Neural progenitor cell (in vitro differentiated cells): ENCODE measurements at regions not wholly inside any gene's neighbourhood (a gene's known extent, or its start where the extent isn't known, plus 50 kb on each side); places are given as distances from the start of the nearest gene placed in this dataset.

Experiments
- DNase-seq: peaks from one replicate; pipeline ENCODE4 v3.0.0-alpha.2; 2016; ENCODE audit warnings: low spot score
- H2AFZ ChIP-seq: fragments of 200-600 bp; sonication (generic); replicated peaks from 2 replicates; pipeline ENCODE4 v1.6.1; 2016; ENCODE audit warnings: antibody characterized with exemption
- H3F3A ChIP-seq: fragments of 200-600 bp; sonication (generic); 2 replicates; pipeline ENCODE4 v1.6.1; 2016; ENCODE audit warnings: antibody characterized with exemption, low read depth
- H3K27ac ChIP-seq: fragments of 200-600 bp; sonication (generic); 2 replicates; pipeline ENCODE4 v1.5.1; 2016; ENCODE audit warnings: mild to moderate bottlenecking
- H3K27me3 ChIP-seq: fragments of 200-600 bp; sonication (generic); 2 replicates; pipeline ENCODE4 v1.6.1; 2016; ENCODE audit warnings: mild to moderate bottlenecking, moderate library complexity
- H3K36me3 ChIP-seq: fragments of 200-600 bp; sonication (generic); 2 replicates; pipeline ENCODE4 v1.5.1; 2016
- H3K4me1 ChIP-seq: fragments of 200-600 bp; sonication (generic); 2 replicates; pipeline ENCODE4 v1.6.1; 2016; ENCODE audit warnings: mixed run types
- H3K4me2 ChIP-seq: fragments of 200-600 bp; sonication (generic); 2 replicates; pipeline ENCODE4 v1.6.1; 2016
- H3K4me3 ChIP-seq: fragments of 200-600 bp; sonication (generic); 2 replicates; pipeline ENCODE4 v1.5.1; 2016
- H3K79me2 ChIP-seq: fragments of 200-600 bp; sonication (generic); 2 replicates; pipeline ENCODE4 v1.6.1; 2016; ENCODE audit warnings: low read depth
- H3K9ac ChIP-seq: fragments of 200-600 bp; sonication (generic); 2 replicates; pipeline ENCODE4 v1.6.1; 2016
- H3K9me3 ChIP-seq: fragments of 200-600 bp; sonication (generic); 2 replicates; pipeline ENCODE4 v1.5.1; 2016; ENCODE audit warnings: low read depth
- H4K20me1 ChIP-seq: fragments of 200-600 bp; sonication (generic); 2 replicates; pipeline ENCODE4 v1.6.1; 2016; ENCODE audit warnings: low read depth
- H3K27ac Mint-ChIP-seq: 3 replicates; pipeline ENCODE4 v1.8.0; 2021; ENCODE audit warnings: mixed read lengths
- H3K27me3 Mint-ChIP-seq: 2 replicates; pipeline ENCODE4 v1.8.0; 2022; ENCODE audit warnings: low read depth, mild to moderate bottlenecking, inconsistent platforms, moderate library complexity, mixed read lengths; ENCODE audit not compliant: insufficient read depth
- H3K36me3 Mint-ChIP-seq: 3 replicates; pipeline ENCODE4 v1.8.0; 2021; ENCODE audit warnings: mixed read lengths
- H3K4me1 Mint-ChIP-seq: 3 replicates; pipeline ENCODE4 v1.8.0; 2021; ENCODE audit warnings: mixed read lengths
- H3K4me3 Mint-ChIP-seq: 3 replicates; pipeline ENCODE4 v1.8.0; 2021; ENCODE audit warnings: mild to moderate bottlenecking, moderate library complexity, mixed read lengths
- H3K9me3 Mint-ChIP-seq: 3 replicates; pipeline ENCODE4 v1.8.0; 2020; ENCODE audit warnings: mixed read lengths
- EZH2 ChIP-seq: fragments of 200-600 bp; sonication (generic); IDR thresholded peaks from 2 replicates; pipeline ENCODE4 v1.6.1; 2017; ENCODE audit warnings: antibody characterized with exemption, mild to moderate bottlenecking, moderate library complexity
- EZH2phosphoT487 ChIP-seq: fragments of 200-600 bp; sonication (generic); IDR thresholded peaks from 2 replicates; pipeline ENCODE4 v1.6.1; 2017; ENCODE audit warnings: antibody characterized with exemption
- TF ChIP-seq, protein P1 (sequence below): fragments of 200-600 bp; sonication (generic); IDR thresholded peaks from 2 replicates; pipeline ENCODE4 v1.5.1; 2017; ENCODE audit warnings: antibody characterized with exemption, mild to moderate bottlenecking

DNA sequence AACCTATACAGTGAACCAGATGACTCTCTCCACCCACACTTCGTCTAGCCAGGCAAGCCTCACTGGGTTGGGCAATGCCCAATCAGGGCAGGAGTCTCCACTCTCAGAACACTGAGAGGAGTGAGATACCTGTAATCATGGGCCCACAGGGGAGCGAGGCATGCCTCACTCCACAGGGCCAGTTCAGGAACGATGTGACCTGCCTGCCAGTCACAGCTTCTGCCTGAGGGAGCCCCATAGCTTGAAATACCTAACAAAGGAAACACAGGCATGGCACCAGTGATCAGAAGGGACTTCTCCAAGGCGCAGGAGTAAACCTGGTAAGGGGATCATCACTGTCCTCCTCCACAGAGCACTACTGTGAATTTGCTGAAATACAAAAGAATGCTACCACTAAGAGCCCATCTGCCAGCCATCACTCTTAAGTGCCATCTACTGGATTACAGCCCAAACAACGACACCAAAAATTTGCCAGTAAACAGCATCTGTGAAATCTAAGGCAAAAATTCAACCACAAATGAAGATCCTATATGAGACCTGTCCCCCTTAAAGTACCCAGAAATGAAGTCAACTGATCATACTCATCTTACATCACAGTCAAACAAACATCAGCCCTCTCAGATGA lies 689.9 kb upstream of the SEMA6D start:
- Histone ChIP-seq H3K27me3 (no peaks in the 10 kb centered on the region), H3K9ac (no peak overlapping the region), H3K4me2 (no peak overlapping the region), H3K27ac (no peak overlapping the region), H3K36me3 (no peaks in the 10 kb centered on the region), H3K9me3 (no peaks in the 10 kb centered on the region), H3K79me2 (no peaks in the 10 kb centered on the region), H3F3A (no peaks in the 10 kb centered on the region), H4K20me1 (no peaks in the 10 kb centered on the region), H3K4me1 (no peaks in the 10 kb centered on the region), H2AFZ (peak overlapping the region; percentile 83), H3K4me3 (no peak overlapping the region)
- DNase-seq, result peak; percentile 48
- H3K4me1 Mint-ChIP-seq, result no peaks in the 10 kb centered on the region
- H3K9me3 Mint-ChIP-seq, result no peaks in the 10 kb centered on the region
- no peak overlapping the region for H3K4me3 Mint-ChIP-seq
- TF ChIP-seq EZH2phosphoT487, result no peak
- TF ChIP-seq, protein P1, sequence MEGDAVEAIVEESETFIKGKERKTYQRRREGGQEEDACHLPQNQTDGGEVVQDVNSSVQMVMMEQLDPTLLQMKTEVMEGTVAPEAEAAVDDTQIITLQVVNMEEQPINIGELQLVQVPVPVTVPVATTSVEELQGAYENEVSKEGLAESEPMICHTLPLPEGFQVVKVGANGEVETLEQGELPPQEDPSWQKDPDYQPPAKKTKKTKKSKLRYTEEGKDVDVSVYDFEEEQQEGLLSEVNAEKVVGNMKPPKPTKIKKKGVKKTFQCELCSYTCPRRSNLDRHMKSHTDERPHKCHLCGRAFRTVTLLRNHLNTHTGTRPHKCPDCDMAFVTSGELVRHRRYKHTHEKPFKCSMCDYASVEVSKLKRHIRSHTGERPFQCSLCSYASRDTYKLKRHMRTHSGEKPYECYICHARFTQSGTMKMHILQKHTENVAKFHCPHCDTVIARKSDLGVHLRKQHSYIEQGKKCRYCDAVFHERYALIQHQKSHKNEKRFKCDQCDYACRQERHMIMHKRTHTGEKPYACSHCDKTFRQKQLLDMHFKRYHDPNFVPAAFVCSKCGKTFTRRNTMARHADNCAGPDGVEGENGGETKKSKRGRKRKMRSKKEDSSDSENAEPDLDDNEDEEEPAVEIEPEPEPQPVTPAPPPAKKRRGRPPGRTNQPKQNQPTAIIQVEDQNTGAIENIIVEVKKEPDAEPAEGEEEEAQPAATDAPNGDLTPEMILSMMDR, result peak; percentile 55
- no peaks in the 10 kb centered on the region for H3K27me3 Mint-ChIP-seq
- no peaks in the 10 kb centered on the region for H3K36me3 Mint-ChIP-seq
- peak overlapping the region; percentile 25 for H3K27ac Mint-ChIP-seq

DNA sequence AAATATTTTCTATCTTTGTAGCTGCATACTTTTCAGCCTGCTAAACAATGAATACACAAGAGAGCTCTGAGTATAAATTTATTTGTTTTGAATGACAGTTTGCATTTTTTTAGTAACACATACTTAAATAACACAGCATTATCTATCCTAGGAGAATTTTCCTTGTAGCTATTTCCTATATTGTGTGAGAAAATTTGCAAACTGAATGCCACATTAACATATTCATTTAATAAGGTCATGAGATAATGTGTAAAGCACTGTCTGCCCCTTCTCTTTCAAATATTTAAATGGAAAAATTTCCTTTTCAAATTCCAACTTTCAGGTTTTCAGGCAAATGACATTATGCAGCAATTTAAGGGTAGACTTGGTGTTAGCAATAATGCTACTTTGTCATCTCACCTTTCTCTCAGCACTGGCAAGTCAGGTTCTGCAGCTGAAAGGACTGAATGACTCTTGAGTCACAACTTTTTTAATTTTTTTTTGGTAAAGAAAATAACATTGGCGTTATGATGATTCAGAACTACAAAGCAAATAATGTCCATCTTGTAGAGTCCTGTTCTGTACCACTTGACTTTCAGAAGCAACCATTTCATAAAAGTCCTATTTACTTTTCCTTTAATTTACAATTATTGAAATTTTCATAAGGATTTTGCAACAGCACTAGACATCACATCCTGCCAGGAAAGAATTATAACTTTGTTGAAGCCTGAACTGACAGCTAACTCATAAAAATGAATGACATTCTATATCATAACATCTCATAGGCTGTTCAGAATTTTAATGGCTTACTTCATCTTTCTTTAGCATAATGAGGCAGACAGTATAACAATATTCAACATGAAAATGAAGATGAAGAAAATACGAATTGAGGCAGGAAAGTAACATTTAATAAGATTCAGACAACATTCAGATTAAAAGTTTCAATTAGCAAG lies 681.6 kb upstream of the SEMA6D start:
- Histone ChIP-seq H2AFZ (no peak overlapping the region), H3K9me3 (no peaks in the 10 kb centered on the region), H3K27me3 (no peaks in the 10 kb centered on the region), H3K9ac (no peak overlapping the region), H3F3A (no peaks in the 10 kb centered on the region), H3K27ac (no peak overlapping the region), H3K79me2 (no peaks in the 10 kb centered on the region), H4K20me1 (no peaks in the 10 kb centered on the region), H3K4me1 (no peaks in the 10 kb centered on the region), H3K36me3 (no peaks in the 10 kb centered on the region), H3K4me2 (no peak overlapping the region), H3K4me3 (no peak overlapping the region)
- H3K4me1 Mint-ChIP-seq, result no peaks in the 10 kb centered on the region
- H3K36me3 Mint-ChIP-seq, result no peaks in the 10 kb centered on the region
- H3K9me3 Mint-ChIP-seq, result no peaks in the 10 kb centered on the region
- TF ChIP-seq EZH2phosphoT487, result no peak
- TF ChIP-seq, protein P1, result no peak
- no peak for TF ChIP-seq EZH2
- peaks cover 2% of the 10 kb centered on the region for H3K27me3 Mint-ChIP-seq
- DNase-seq, result no peak
- H3K4me3 Mint-ChIP-seq, result no peak overlapping the region
- H3K27ac Mint-ChIP-seq, result no peak overlapping the region

DNA sequence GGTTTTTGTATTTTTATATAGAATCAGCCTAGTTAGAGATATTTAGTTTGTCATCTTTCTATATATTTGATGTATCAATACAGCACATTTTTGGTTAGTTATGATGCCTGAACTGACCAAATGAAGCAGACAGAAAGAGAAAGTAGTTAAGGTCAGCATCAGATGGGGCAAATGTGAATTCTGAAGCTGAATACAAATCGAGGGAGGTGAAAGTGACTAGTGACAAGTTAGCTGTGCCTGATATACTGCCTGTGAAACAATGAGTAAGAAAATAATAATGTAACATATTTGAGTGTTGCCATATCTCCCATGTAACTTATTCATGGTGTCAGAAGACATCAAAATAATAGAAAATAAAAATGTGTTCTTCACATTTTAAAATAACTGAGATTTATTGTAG lies 680.3 kb upstream of the SEMA6D start:
- Mint-ChIP-seq H3K9me3 (no peaks in the 10 kb centered on the region), H3K36me3 (no peaks in the 10 kb centered on the region)
- TF ChIP-seq, protein P1, result no peak
- TF ChIP-seq EZH2 (no peak), EZH2phosphoT487 (no peak)

More for the DNA sequence above, 680.3 kb upstream of the SEMA6D start:
- no peaks in the 10 kb centered on the region for H3K79me2 ChIP-seq
- H3K27ac ChIP-seq, result no peak overlapping the region
- H4K20me1 ChIP-seq, result no peaks in the 10 kb centered on the region
- H3K4me2 ChIP-seq, result no peak overlapping the region
- no peak overlapping the region for H2AFZ ChIP-seq
- Mint-ChIP-seq H3K4me3 (no peak overlapping the region), H3K27ac (no peak overlapping the region), H3K4me1 (no peaks in the 10 kb centered on the region), H3K27me3 (peaks cover 2% of the 10 kb centered on the region)
- no peaks in the 10 kb centered on the region for H3K9me3 ChIP-seq
- no peaks in the 10 kb centered on the region for H3F3A ChIP-seq
- H3K9ac ChIP-seq, result no peak overlapping the region
- DNase-seq, result no peak
- no peaks in the 10 kb centered on the region for H3K36me3 ChIP-seq
- no peaks in the 10 kb centered on the region for H3K27me3 ChIP-seq
- no peaks in the 10 kb centered on the region for H3K4me1 ChIP-seq
- no peak overlapping the region for H3K4me3 ChIP-seq
